ENCODE measurements at regions not wholly inside any gene's neighbourhood (a gene's known extent, or its start where the extent isn't known, plus 50 kb on each side); places are given as distances from the start of the nearest gene placed in this dataset.

DNA sequence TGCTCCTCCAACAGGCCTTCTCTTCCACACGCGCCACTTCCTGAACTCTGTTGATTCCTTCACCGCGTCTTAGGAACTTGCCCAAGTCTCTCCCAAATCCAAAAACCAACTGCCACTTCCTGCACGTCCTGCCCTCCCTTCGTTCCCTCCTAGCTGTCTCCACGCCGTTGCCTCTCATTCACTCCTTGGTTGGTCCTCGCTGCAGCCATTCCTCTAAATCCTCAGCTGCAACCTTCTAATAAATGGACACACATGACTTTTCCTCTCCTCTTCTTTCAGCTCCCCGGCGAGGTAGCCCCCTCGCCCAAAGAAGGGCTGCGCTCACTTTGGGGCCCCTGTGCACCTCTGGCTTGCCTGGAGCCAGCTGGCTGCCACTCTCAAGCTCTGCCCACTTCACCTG, 110.2 kb downstream of the XRCC2 start:
- TF ChIP-seq, protein P1, sequence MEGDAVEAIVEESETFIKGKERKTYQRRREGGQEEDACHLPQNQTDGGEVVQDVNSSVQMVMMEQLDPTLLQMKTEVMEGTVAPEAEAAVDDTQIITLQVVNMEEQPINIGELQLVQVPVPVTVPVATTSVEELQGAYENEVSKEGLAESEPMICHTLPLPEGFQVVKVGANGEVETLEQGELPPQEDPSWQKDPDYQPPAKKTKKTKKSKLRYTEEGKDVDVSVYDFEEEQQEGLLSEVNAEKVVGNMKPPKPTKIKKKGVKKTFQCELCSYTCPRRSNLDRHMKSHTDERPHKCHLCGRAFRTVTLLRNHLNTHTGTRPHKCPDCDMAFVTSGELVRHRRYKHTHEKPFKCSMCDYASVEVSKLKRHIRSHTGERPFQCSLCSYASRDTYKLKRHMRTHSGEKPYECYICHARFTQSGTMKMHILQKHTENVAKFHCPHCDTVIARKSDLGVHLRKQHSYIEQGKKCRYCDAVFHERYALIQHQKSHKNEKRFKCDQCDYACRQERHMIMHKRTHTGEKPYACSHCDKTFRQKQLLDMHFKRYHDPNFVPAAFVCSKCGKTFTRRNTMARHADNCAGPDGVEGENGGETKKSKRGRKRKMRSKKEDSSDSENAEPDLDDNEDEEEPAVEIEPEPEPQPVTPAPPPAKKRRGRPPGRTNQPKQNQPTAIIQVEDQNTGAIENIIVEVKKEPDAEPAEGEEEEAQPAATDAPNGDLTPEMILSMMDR (IDR thresholded peaks at IDR 0.05) = no peak
- TF ChIP-seq POLR2A (IDR thresholded peaks at IDR 0.05) = no peak
